Breast epithelium (tissue), 3 donors: ENCODE measurements at regions not wholly inside any gene's neighbourhood (a gene's known extent, or its start where the extent isn't known, plus 50 kb on each side); places are given as distances from the start of the nearest gene placed in this dataset.
"Not testable (repeated sequence)": the region's sequence is repeated elsewhere in the genome, so short reads cannot be mapped to it uniquely, and the experiment has no call there.

Experiments
- CTCF ChIP-seq, 3 donors: fragments of 450-650 bp; IDR thresholded peaks; one replicate each; pipeline ENCODE4 v1.5.1; 2016 to 2017; ENCODE audit warnings: antibody characterized with exemption in 3 of 3, mild to moderate bottlenecking in 3 of 3, moderate library complexity in 3 of 3
- POLR2A ChIP-seq: fragments of 450-650 bp; IDR thresholded peaks from one replicate; pipeline ENCODE4 v1.6.1; 2016; ENCODE audit warnings: antibody characterized with exemption, mild to moderate bottlenecking, moderate library complexity
- POLR2AphosphoS5 ChIP-seq, 3 donors: sonication (generic); formaldehyde crosslinking; IDR thresholded peaks; one replicate each; pipeline ENCODE4 v1.6.1; 2017; ENCODE audit warnings: antibody characterized with exemption in 3 of 3

- not testable (repeated sequence) for TF ChIP-seq CTCF (IDR thresholded peaks at IDR 0.05); POLR2AphosphoS5 (IDR thresholded peaks at IDR 0.05); POLR2A
Measured at GRCh38 chr14:19304442-19304841, 129.7 kb downstream of the POTEG start.
